HPDE6-E6E7 (cell line): ENCODE measurements at regions not wholly inside any gene's neighbourhood (a gene's known extent, or its start where the extent isn't known, plus 50 kb on each side); places are given as distances from the start of the nearest gene placed in this dataset.

ENCODE experiments used
- DNase-seq: peaks from one replicate; pipeline ENCODE4 v3.0.0; 2011; ENCODE audit warnings: missing footprints; ENCODE audit errors: extremely low spot score

GRCh38 chr1:39107341-39108290, 81.5 kb downstream of the NDUFS5 start:
- no peak for DNase-seq

DNA sequence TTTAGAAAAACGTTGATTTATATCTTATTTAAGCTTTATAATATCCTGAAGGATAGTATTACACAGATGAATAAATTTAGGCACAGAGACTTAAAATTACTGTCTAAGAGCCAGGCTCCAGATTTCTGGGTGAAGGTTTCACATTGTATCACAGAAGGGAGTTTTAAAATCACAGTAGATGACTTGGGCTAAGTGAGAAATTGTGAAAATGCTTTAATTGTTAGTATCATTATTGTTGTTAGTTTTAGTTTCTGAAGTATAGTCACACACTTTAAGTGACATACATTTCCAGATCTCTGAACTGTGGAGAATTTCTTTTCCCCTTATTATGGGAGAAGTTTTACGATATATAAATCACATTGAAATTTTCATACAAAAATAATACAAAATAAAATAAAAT, 83.5 kb downstream of the NDUFS5 start:
- no peak for DNase-seq

- DNase-seq = no peak
These were observed 84.2 kb downstream of the NDUFS5 start for GRCh38 chr1:39110325-39110851.

GRCh38 chr1:39110882-39111281, 84.7 kb downstream of the NDUFS5 start:
- no peak for DNase-seq

GRCh38 chr1:39113109-39113743, 87.1 kb downstream of the NDUFS5 start:
- DNase-seq = no peak

GRCh38 chr1:39115271-39116110, 89.0 kb upstream of the MACF1 start:
- DNase-seq = no peak

DNA sequence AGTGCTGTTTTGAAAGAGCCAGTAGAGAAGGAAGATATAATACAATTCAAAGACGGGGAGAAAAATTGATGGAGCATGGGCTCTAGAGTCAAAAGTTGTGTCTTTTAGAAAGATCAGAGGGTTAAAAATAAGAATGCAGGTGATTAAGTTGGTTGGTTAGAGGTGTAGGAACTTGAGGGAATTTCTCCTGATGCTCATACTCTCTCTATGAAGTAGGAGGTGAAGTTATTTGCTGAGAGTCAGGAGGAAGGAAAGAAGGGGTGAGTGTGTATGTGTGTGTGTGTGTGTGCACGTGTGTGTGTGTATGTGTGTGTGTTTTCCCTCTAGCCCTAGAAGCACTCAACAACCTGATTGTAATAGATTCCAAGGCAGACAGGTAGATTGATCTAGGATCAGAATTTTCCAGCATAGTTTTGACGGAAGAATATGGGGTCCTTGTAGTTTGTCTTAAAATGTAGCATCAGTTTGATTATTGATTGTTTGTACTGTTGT, 88.3 kb upstream of the MACF1 start:
- no peak for DNase-seq

DNA sequence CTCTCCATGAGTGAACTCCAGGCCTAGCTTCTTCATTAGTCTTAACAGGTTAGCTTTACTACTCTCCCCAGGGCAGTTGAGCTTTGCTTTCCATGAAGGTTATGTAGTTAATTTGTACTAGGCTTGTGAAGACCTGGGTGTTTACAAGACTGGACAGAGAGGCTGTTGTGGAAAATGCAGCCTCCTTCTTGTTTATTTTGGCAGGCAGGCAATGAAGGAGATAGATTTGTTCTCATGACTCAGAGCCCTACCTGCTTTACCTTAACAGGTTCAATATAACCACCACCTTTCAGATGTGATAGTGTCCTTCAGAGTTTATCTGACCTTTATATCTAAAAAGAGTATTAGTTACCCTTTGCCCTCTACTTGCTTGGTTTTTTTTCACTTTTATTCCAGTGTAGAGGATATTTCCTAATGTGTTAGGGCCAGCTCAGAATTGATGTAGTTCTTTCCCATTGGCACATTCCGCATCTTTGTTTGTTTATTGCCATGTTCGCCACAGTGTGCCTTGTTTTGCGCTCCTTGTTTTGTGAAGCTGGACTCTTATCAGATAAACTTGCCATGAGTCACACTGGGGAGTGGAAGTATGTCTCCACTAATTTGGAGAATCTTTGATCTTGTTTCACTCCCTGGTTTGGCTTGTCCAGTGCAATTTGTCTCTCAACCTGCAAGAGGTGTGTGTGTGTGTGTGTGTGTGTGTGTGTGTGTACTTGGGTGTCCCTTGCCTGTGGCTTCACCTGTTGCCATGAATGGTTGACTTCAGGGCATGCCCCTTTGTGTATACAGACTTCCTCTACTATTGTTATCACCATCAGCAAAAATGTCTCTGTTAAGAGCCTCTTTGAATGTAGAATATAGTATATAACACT, 87.4 kb upstream of the MACF1 start:
- no peak for DNase-seq

- DNase-seq = no peak
These were observed 86.5 kb upstream of the MACF1 start for GRCh38 chr1:39117899-39118450.

DNA sequence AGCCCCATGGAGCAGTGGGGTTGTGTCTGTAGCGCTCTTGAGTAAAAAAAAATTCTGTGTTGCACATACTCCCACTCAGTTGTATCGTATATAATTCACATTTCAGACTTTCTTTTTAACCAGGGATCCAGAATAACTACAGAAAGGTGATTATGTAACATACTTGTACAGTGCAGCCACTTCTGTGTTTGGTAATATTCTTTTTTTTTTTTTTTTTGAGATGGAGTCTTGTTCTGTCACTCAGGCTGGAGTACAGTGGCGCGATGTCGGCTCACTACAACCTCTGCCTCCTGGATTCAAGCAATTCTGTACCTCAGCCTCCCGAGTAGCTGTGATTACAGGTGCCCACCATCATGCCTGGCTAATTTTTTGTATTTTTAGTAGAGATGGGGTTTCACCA, 82.4 kb upstream of the MACF1 start:
- no peak for DNase-seq

DNA sequence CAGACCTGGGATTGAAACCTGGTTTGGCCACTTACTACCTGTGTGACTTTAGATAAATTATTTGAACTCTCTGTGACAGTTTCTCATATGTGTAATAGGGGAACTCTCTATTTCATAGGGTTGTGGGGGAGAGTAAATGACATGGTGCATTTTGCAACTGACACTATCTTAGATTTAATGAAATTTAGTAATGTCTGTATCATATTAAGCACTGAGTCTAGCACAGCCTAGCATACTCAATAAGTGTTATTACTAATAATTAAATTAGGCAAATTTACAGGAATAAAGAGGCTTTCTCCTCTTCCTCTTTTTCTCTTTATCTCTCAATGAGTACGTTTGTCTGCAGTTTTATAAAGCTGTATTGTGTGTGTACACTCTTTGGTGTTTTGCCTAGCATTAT, 80.2 kb upstream of the MACF1 start:
- DNase-seq = no peak

GRCh38 chr1:39127513-39127912, 77.0 kb upstream of the MACF1 start:
- no peak for DNase-seq

DNA sequence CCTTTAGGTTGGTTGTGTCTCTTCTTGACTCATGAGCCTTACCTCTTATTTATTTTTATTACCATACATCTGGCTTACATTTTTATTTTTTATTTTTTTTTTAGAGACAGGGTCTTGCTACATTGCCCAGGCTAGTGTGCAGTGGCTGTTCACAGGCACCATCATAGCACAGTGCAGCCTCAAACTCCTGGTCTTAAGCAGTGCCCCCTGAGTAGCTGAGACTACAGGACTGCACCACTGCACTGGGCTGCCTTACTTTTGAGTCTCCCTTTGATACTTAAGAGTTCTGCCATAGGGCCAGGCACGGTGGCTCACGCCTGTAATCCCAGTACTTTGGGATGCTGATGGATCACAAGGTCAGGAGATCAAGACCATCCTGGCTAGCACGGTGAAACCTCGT, 76.4 kb upstream of the MACF1 start:
- no peak for DNase-seq

DNA sequence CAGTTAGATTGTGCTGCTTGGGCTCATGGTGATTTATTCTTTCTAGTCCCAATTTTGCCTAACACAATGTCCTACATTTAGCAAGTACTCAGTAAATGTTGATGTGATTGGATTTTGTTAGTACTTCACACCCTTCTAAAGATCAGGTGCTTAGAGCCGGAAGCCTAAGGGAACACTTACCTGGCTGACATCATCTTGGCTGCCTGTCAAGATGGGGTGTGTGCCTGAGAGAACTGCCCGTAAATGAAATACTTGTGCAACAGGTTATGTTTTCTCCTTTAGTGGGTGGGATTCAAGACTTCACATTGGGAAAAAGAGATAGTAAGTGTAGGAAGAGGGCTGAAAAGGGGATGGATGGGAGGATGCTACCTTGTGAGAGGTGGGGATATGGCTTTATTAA, 75.5 kb upstream of the MACF1 start:
- no peak for DNase-seq

GRCh38 chr1:39129514-39129913, 75.0 kb upstream of the MACF1 start:
- no peak for DNase-seq

- DNase-seq = no peak
These were observed 74.2 kb upstream of the MACF1 start for GRCh38 chr1:39130325-39130724.

DNA sequence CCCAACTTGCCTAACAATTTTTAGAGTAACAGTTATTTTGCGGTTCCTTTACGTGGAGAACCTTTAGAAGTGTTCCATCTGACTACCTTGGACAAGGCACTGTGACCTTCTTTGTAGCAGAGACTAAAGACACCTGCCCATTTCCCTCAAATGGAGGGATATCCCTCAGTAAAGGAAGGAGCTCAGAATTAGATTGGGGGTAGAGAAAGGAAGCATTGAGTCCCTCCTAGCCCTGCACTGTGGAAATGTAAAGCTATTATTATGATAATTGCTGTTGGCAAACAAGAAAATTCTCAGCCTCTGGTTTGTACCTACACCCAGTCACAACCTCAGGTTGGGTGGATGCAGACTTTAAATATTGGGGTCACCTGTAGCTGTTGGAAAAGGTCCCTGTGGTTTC, 72.6 kb upstream of the MACF1 start:
- DNase-seq = no peak

DNA sequence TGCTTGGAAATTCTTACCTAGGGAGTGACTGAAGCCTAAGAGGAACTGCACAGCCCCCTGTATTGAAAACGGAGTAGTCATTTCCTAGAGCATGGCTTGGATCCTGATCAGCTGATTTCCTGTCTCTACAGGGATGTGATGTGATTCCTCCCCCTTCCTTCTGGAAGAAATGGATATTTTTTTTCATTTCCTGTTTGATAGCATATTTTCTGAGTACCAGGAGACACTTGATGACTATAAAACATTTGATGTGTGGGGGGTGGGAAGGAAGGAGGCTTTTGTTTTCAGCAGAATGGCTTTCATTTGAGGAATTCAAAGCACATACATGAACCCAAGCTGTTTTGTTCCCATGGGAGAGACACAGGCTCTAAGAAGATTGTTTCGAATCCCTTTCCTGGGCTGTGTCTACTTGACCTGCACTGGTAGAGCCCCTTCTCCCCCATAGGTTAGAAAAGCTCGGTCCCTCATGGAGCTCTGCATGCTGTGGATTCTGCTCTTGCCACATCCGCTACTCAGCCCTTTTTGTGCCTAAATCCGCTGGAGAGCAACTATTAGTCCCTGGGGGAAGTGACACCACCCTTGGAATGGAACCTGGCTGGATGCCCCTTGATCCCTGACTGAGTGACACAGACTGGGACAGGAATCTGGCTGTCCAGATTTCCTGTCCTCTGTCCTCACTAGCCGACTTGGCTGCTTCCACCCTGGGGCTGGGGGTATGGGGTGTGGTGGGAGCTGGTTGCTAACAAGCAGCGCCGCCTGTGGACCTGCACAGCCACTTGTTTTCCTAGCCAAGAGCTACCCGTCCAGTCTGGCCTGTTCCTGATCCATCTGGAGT, 71.8 kb upstream of the MACF1 start:
- DNase-seq = no peak

GRCh38 chr1:39133340-39133684, 71.2 kb upstream of the MACF1 start:
- no peak for DNase-seq
